Body of pancreas (tissue), 4 donors: ENCODE measurements at regions not wholly inside any gene's neighbourhood (a gene's known extent, or its start where the extent isn't known, plus 50 kb on each side); places are given as distances from the start of the nearest gene placed in this dataset.

Source experiments
- ATAC-seq: fragments of 150-250 bp; one replicate; pipeline ENCODE4 v1.9.1; 2016
- DNase-seq, 4 donors: peaks; one replicate each; pipeline ENCODE4 v3.0.0-alpha.2; 2019
- H3K27ac ChIP-seq, 4 donors: fragments of 200-600 bp; sonication (generic); 1 replicate in 3 of 4; 2 replicates in 1 of 4; pipeline versions ENCODE4 v1.5.1 to v1.6.1; 2016 to 2019; ENCODE audit warnings: mild to moderate bottlenecking in 1 of 4, mixed read lengths in 1 of 4, moderate library complexity in 1 of 4
- H3K27me3 ChIP-seq, 2 donors: fragments of 200-600 bp; sonication (generic); one replicate each; pipeline ENCODE4 v1.6.0; 2016; ENCODE audit warnings: mild to moderate bottlenecking in 1 of 2
- H3K36me3 ChIP-seq, 2 donors: fragments of 200-600 bp; sonication (generic); replicated peaks in 1 of 2; 2 replicates each; pipeline ENCODE4 v1.5.1; 2016; ENCODE audit warnings: low read depth in 2 of 2; ENCODE audit not compliant: insufficient read depth in 1 of 2
- H3K4me1 ChIP-seq: fragments of 200-600 bp; sonication (generic); one replicate; pipeline ENCODE4 v1.6.0; 2016
- H3K4me3 ChIP-seq, 2 donors: fragments of 200-600 bp; sonication (generic); 1 replicate in 1 of 2; 2 replicates in 1 of 2; pipeline ENCODE4 v1.5.1; 2016 to 2019
- H3K9me3 ChIP-seq, 3 donors: fragments of 200-600 bp; sonication (generic); 1 replicate in 2 of 3; 2 replicates in 1 of 3; pipeline ENCODE4 v1.5.1; 2016
- CTCF ChIP-seq, 7 experiments: fragments of 450-650 bp in 4 of 7; fragments of 200-600 bp in 3 of 7; sonication (generic) in 3 of 7; IDR thresholded peaks; one replicate each; pipeline ENCODE4 v1.5.1; 2016 to 2019; ENCODE audit warnings: antibody characterized with exemption in 7 of 7
- POLR2A ChIP-seq, 3 donors: fragments of 450-650 bp; IDR thresholded peaks; one replicate each; pipeline ENCODE4 v1.6.1; 2016; ENCODE audit warnings: antibody characterized with exemption in 3 of 3, mild to moderate bottlenecking in 2 of 3
- WGBS, 2 donors: methylation state at CpG; one replicate each; pipeline ENCODE4 v1.1.5; 2017; 5-methylcytosine and 5-hydroxymethylcytosine counted together
- intact Hi-C: fragments of 100-400 bp; cut with DNase I; formaldehyde crosslinking; loops from one replicate; pipeline ENCODE4 v1.15.1; 2023

GRCh38 chr20:40782043-40782368, 93.0 kb upstream of the MAFB start:
- Histone ChIP-seq H3K36me3 (no peaks in the 10 kb centered on the region), H3K4me1 (no peaks in the 10 kb centered on the region), H3K27ac (no peak overlapping the region), H3K27me3 (no peaks in the 10 kb centered on the region), H3K9me3 (no peaks in the 10 kb centered on the region), H3K4me3 (no peak overlapping the region)
- 51 to 63% methylated on average over 9 to 11 of the region's 11 CpGs for WGBS, 2 donors
- intact Hi-C loops = no loop called here
- DNase-seq (peak in 1 of 4 donors; percentile 33), ATAC-seq (no peak)
- no peak for TF ChIP-seq POLR2A (IDR thresholded peaks at IDR 0.05)
- TF ChIP-seq CTCF (IDR thresholded peaks at IDR 0.05) = no peak

DNA sequence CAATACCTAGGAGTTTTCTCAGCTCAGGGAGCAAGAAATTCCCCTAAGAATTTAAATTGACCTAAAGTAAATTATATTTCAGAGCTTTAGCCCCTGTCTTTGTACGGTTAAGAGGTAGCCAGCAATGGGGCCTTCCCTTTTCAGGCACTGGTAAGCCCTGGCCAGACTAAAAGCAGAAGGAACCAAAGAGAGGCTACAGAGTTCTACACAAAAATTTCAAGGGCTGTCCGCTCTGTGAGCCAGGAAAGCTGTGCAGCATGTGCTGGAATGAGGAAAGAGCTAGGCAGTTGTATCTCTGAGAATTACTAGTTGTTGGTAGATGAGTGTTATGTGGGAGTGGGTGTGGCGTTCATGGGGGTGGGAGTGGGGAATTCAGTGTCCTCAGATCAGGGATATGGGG, 96.3 kb upstream of the MAFB start:
- Histone ChIP-seq H3K27ac (no peak overlapping the region), H3K27me3 (no peaks in the 10 kb centered on the region), H3K36me3 (no peaks in the 10 kb centered on the region), H3K4me1 (no peaks in the 10 kb centered on the region), H3K9me3 (no peaks in the 10 kb centered on the region), H3K4me3 (no peak overlapping the region)
- WGBS, 2 donors = 73 to 92% methylated on average over 3 of the region's 3 CpGs
- intact Hi-C loops = no loop called here
- ATAC-seq = no peak
- TF ChIP-seq CTCF (IDR thresholded peaks at IDR 0.05) (no peak), POLR2A (IDR thresholded peaks at IDR 0.05) (no peak)
- DNase-seq = no peak

- Histone ChIP-seq H3K4me3 (no peak overlapping the region), H3K9me3 (no peaks in the 10 kb centered on the region), H3K27me3 (no peaks in the 10 kb centered on the region), H3K27ac (no peak overlapping the region), H3K36me3 (no peaks in the 10 kb centered on the region), H3K4me1 (no peaks in the 10 kb centered on the region)
- intact Hi-C loops = no loop called here
- DNase-seq = no peak
- ATAC-seq = no peak
- 62% methylated on average over 11 of the region's 11 CpGs for WGBS, 2 donors
- TF ChIP-seq POLR2A (IDR thresholded peaks at IDR 0.05) = no peak
- no peak for TF ChIP-seq CTCF (IDR thresholded peaks at IDR 0.05)
These were observed 97.3 kb upstream of the MAFB start for GRCh38 chr20:40786336-40786735.

DNA sequence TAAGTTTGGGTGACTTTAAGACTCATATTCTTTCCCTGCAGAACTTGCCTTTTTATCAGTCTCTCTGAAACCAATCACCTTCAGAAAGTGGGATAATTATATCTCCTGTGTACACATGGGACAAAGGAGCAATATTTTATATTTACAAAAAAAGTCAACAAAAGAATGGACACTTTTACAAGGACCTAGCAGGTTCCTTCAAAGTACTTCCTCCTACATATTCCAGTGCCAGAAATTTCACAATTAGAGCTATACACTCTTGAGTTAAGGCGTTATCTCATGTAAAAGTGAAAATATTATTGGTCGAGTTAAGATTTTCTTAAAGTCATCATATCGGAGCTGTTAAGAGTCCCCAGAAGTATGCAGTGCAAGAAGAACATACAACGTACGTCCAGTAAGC, 98.9 kb upstream of the MAFB start:
- WGBS, 2 donors = 35 to 46% methylated on average over 5 of the region's 5 CpGs
- no peak for ATAC-seq

More for the DNA sequence above, 98.9 kb upstream of the MAFB start:
- H3K36me3 ChIP-seq = no peaks in the 10 kb centered on the region
- H3K9me3 ChIP-seq = no peaks in the 10 kb centered on the region
- intact Hi-C loops = no loop called here
- TF ChIP-seq CTCF (IDR thresholded peaks at IDR 0.05) = no peak
- no peak for TF ChIP-seq POLR2A (IDR thresholded peaks at IDR 0.05)
- H3K27ac ChIP-seq = no peak overlapping the region
- no peak overlapping the region for H3K4me3 ChIP-seq
- H3K27me3 ChIP-seq = no peaks in the 10 kb centered on the region
- H3K4me1 ChIP-seq = no peaks in the 10 kb centered on the region
- DNase-seq = no peak
